ENCODE measurements at regions not wholly inside any gene's neighbourhood (a gene's known extent, or its start where the extent isn't known, plus 50 kb on each side); places are given as distances from the start of the nearest gene placed in this dataset.
A peak's percentile ranks its signal among the peaks of the same experiment; 100 is the strongest.

DNA sequence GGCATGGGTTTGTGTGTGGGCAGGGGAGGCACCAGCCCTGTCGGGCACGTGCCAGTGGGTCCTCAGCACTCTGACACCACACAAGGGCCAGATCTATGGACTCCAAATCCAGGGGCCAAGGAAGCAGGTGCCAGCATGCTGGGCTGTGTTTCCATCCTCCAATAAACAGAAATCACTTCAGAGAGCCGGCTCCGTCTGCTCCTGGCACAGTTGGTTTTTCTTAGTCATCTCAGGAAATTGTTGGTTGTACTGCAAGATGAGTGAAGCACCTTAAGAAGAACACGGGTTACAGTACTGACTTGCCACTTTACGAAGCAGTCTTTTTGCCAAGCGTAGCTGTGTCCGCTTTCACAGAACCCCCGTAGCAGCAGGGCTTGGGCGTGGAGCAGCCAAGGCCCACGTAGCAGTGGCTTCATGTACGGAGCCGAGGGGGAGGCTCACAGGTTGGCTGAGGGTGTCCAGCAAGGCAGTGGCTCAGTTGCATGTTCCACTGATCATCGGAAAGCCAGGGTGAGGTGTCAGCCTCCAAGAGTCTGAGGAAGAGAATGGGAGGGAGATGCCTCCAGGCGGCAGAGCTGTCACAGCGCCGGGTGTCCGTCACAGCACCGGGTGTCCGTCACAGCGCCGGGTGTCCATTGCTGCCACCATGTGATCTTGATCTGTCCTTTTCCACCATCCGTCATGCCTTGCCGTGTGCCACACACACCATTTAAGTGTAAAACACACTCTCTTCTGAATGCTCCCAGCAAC is 314.9 kb downstream of the CTTN start:
- Histone ChIP-seq H3K27me3 (ENCODE audit: control insufficient read depth, insufficient read depth, low read length) (peaks cover 58% of the 10 kb centered on the region), H3K27ac (ENCODE audit: low read length) (no peak overlapping the region), H3K4me3 (ENCODE audit: low read length) (no peak overlapping the region), H3K9me3 (replicated peaks; ENCODE audit: control insufficient read depth, low read depth, low read length) (no peaks in the 10 kb centered on the region), H3K36me3 (ENCODE audit: control insufficient read depth, insufficient read depth, low read length) (no peaks in the 10 kb centered on the region), H3K4me1 (ENCODE audit: control insufficient read depth, insufficient read depth, low read length) (peaks cover 24% of the 10 kb centered on the region)
- DNase-seq: no peak
- 80% methylated on average over 22 of the region's 24 CpGs for WGBS (ENCODE audit: insufficient coverage)

DNA sequence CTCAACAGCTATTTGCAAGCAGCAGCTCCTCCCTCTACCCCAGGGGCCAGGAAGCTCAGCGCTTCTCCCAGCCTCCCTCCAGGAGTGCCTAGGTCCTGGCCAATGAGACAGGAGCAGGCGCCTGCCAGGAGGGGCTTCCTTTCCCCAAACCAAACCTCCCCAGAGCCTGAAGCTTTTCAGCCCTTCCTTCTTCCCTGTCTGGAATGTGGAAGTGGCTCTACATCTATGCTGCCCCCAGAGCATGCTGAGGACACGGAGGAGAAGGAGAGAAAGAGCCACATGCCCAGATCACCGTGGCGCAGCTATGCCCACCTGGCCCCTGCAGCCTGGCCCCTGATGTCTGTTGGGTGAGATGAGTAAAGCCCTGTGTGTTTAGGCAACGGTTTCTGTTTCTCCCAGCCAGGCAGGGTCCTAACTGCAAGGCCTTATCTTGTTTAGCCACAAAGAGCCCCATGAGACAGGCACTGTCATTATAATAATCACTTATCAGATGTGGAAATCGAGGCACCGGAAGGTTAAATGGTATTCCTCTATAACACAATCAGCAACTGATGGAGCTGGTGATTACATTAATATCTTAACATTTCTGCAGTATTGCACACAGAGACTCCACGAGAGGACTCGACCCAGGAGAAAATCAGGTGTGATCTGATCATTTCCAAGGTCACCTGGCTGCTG is 315.8 kb downstream of the CTTN start:
- no peaks in the 10 kb centered on the region for H3K9me3 ChIP-seq (replicated peaks; ENCODE audit: control insufficient read depth, low read depth, low read length)
- no peak overlapping the region for H3K27ac ChIP-seq (ENCODE audit: low read length)
- no peak for DNase-seq
- H3K36me3 ChIP-seq (ENCODE audit: control insufficient read depth, insufficient read depth, low read length): no peaks in the 10 kb centered on the region
- H3K4me1 ChIP-seq (ENCODE audit: control insufficient read depth, insufficient read depth, low read length): peaks cover 24% of the 10 kb centered on the region
- H3K4me3 ChIP-seq (ENCODE audit: low read length): no peak overlapping the region
- WGBS (ENCODE audit: insufficient coverage): 35% methylated on average over 4 of the region's 10 CpGs
- peaks cover 64% of the 10 kb centered on the region for H3K27me3 ChIP-seq (ENCODE audit: control insufficient read depth, insufficient read depth, low read length)

DNA sequence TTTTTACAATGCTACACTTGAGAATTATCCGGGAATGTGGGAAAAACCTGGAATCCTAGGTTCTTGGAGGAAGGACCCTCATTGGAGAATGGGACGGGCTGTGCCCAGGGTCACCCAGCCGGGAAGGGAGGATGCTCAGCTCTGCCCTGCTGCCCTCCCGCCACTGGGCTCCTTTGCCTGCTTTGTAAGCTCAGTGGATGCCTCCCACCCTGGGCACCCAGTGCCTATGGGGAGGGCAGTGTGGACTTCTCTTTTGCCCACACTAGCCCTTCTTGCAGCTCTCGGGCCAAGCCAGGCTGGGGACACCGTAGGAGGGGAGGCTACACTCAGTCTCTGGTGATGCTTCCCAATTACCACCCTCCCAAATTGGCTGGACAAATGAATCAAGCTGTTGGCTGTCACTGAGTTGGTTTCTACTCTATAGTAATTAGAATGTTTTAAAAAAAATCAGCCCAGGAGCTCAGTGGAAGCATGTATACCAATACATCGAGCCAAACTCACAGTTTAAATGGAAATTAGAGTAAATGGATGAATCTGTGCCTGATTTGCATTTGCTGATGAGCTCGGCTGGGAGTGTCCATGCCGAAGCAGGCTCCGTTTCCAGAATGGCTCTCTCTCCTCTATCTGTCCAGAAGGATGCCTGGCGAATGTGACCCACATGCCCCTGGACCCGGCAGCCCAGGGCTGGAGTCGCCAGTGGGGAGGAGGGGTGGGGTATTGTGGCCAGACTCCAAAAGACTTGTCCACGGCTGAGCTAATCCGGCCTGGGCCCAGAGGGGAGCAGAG is 317.0 kb downstream of the CTTN start:
- Histone ChIP-seq H3K4me1 (ENCODE audit: control insufficient read depth, insufficient read depth, low read length) (peaks cover 31% of the 10 kb centered on the region), H3K27ac (ENCODE audit: low read length) (no peak overlapping the region), H3K27me3 (ENCODE audit: control insufficient read depth, insufficient read depth, low read length) (peaks cover 65% of the 10 kb centered on the region), H3K9me3 (replicated peaks; ENCODE audit: control insufficient read depth, low read depth, low read length) (no peaks in the 10 kb centered on the region), H3K36me3 (ENCODE audit: control insufficient read depth, insufficient read depth, low read length) (no peaks in the 10 kb centered on the region), H3K4me3 (ENCODE audit: low read length) (no peak overlapping the region)
- no peak for DNase-seq
- WGBS (ENCODE audit: insufficient coverage): 63% methylated on average over 4 of the region's 15 CpGs

DNA sequence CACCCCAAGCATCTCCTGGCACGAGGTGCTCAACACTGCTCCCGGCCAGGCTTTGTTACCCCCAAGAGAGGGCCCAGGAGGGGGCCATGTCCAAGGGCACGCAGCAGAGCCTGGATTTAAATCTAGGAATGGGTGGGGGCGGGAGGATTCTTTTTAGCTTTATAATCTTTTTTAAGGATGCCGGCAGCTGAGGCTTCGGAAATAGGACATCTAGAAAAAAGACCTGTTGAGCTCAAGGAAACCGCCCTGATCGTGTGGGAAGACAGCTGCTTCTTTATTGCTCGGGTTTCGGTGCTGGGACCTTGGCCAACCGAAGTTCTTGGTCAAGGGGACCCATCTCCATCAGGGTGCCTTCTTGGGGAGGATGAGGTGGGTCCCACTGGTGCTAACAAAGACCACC is 317.9 kb downstream of the CTTN start:
- Histone ChIP-seq H3K4me1 (ENCODE audit: control insufficient read depth, insufficient read depth, low read length) (peaks cover 31% of the 10 kb centered on the region), H3K27ac (ENCODE audit: low read length) (no peak overlapping the region), H3K4me3 (ENCODE audit: low read length) (no peak overlapping the region), H3K9me3 (replicated peaks; ENCODE audit: control insufficient read depth, low read depth, low read length) (no peaks in the 10 kb centered on the region), H3K27me3 (ENCODE audit: control insufficient read depth, insufficient read depth, low read length) (peaks cover 61% of the 10 kb centered on the region), H3K36me3 (ENCODE audit: control insufficient read depth, insufficient read depth, low read length) (no peaks in the 10 kb centered on the region)
- DNase-seq: peak; percentile 12
- WGBS (ENCODE audit: insufficient coverage): 47% methylated on average over 9 of the region's 11 CpGs

DNA sequence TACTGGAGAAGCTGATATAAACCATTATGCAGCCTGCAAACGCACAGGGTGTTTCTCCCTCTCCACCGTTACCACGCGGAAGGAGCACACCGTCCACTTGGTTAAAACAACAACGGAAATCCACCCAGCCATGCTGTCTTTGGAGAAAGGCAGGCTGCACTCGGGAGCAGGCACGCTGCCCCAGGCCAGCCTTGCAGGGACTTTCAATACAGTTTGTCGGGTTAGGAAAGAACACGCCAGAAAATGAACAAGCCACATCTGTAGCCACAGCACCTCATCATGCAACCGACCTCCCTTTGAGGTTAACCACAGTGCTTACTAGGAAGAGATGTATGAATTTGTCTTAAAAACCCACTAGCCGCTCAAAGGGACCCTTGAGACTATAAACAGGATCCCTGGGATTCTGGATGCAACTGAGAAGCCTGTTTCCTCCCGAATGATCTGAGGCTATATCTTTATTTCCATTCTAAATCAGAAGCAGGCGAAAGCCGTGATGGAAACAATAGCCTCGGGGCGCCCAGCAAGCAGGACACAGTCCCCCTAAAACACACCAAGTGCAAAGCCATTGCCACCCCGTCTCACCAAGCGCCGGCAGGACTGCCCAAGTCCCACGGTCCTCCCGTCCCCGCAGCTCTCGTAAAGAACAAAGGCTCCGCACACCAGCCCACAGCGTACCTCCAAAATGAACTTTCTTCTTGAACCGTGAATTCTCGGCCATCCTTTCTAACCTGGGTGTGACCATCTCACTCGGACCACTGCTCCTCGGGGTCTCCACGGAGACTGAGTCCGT is 318.9 kb downstream of the CTTN start:
- peaks cover 58% of the 10 kb centered on the region for H3K27me3 ChIP-seq (ENCODE audit: control insufficient read depth, insufficient read depth, low read length)
- H3K4me3 ChIP-seq (ENCODE audit: low read length): no peak overlapping the region
- H3K9me3 ChIP-seq (replicated peaks; ENCODE audit: control insufficient read depth, low read depth, low read length): no peaks in the 10 kb centered on the region
- WGBS (ENCODE audit: insufficient coverage): 58% methylated on average over 27 of the region's 32 CpGs
- H3K36me3 ChIP-seq (ENCODE audit: control insufficient read depth, insufficient read depth, low read length): no peaks in the 10 kb centered on the region
- no peak overlapping the region for H3K27ac ChIP-seq (ENCODE audit: low read length)
- no peak for DNase-seq
- H3K4me1 ChIP-seq (ENCODE audit: control insufficient read depth, insufficient read depth, low read length): peaks cover 25% of the 10 kb centered on the region

DNA sequence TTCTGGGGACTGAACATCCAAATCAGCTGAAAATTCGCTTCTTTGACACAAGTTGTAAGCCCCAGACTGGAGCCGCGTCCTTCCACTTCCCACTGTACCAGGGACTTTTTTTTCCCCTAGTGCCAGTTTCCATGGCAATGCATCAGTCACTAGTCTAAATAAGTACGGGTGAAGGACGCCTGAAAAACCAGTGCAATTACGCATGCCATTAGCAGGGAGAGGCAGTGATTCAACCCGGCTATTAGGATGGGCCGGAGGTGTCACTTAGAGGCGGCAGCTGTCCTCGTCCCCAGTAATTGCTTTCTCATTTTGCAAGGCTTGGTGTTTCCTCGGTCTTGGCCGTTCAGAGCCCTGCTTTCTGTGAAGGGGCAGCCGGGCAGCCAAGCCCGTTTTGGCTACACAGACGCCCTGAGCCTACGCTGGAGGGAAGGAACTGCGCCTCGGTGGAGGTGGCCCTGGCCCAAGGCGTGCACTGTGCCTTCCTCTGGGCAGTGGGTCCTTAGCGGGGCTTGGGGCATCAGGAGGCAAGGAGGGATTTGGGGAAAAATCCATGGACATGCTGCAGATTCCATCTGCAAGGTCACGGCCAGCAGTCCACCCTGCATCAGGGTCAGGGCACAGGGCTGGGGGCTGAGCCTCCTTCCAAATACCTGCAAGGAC is 319.7 kb downstream of the CTTN start:
- Histone ChIP-seq H3K4me3 (ENCODE audit: low read length) (no peak overlapping the region), H3K27me3 (ENCODE audit: control insufficient read depth, insufficient read depth, low read length) (peaks cover 50% of the 10 kb centered on the region), H3K4me1 (ENCODE audit: control insufficient read depth, insufficient read depth, low read length) (peaks cover 23% of the 10 kb centered on the region), H3K36me3 (ENCODE audit: control insufficient read depth, insufficient read depth, low read length) (no peaks in the 10 kb centered on the region), H3K9me3 (replicated peaks; ENCODE audit: control insufficient read depth, low read depth, low read length) (no peaks in the 10 kb centered on the region), H3K27ac (ENCODE audit: low read length) (no peak overlapping the region)
- WGBS (ENCODE audit: insufficient coverage): 33% methylated on average over 21 of the region's 21 CpGs
- DNase-seq: no peak

DNA sequence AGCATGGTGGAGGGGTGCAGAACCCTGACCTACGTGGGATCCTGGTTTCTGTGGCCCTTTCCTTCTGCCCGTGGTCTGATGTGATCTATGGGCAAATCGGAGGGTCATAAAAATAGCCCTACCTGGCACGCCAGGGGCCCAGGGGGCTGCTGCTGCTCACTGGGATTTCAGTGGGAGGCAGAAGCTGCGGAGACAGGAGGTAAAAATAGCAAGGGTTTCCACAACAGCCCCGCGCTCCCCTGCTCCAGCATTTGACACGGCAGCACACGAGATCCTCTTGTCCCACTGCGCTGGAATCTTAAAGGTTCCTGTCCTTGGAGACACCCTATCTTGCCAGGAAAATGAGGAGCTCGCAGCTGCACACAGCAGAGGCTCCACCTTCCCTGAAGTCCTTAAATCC is 321.2 kb downstream of the CTTN start:
- 52% methylated on average over 10 of the region's 11 CpGs for WGBS (ENCODE audit: insufficient coverage)

DNA sequence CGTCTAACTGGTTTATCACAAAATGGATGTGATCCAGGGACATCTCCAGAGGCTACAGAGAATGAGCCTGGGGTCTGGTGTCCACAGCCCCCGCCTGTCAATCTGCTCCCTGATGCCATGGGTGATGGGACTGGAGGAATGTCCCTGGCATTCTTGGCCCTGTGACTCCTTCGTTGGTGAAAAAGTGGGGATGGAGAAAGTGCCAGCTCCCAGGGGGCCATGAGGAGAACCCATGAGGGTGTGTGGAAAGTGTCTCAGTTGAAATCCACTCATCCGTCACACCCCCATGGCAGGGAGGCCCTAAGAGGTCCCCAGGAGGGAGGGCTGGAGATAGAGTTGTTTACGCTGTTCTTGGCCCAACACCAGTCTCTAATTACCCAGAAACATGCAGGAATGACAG is 322.0 kb downstream of the CTTN start:
- peaks cover 39% of the 10 kb centered on the region for H3K27me3 ChIP-seq (ENCODE audit: control insufficient read depth, insufficient read depth, low read length)
- H3K4me3 ChIP-seq (ENCODE audit: low read length): no peak overlapping the region
- no peaks in the 10 kb centered on the region for H3K36me3 ChIP-seq (ENCODE audit: control insufficient read depth, insufficient read depth, low read length)
- DNase-seq: no peak
- H3K9me3 ChIP-seq (replicated peaks; ENCODE audit: control insufficient read depth, low read depth, low read length): no peaks in the 10 kb centered on the region
- WGBS (ENCODE audit: insufficient coverage): 81% methylated on average over 2 of the region's 5 CpGs
- H3K4me1 ChIP-seq (ENCODE audit: control insufficient read depth, insufficient read depth, low read length): peaks cover 23% of the 10 kb centered on the region
- no peak overlapping the region for H3K27ac ChIP-seq (ENCODE audit: low read length)

More for the DNA sequence above, 321.2 kb downstream of the CTTN start:
- Histone ChIP-seq H3K27me3 (ENCODE audit: control insufficient read depth, insufficient read depth, low read length) (peaks cover 40% of the 10 kb centered on the region), H3K9me3 (replicated peaks; ENCODE audit: control insufficient read depth, low read depth, low read length) (no peaks in the 10 kb centered on the region), H3K36me3 (ENCODE audit: control insufficient read depth, insufficient read depth, low read length) (no peaks in the 10 kb centered on the region), H3K4me1 (ENCODE audit: control insufficient read depth, insufficient read depth, low read length) (peaks cover 23% of the 10 kb centered on the region), H3K4me3 (ENCODE audit: low read length) (no peak overlapping the region), H3K27ac (ENCODE audit: low read length) (no peak overlapping the region)
- no peak for DNase-seq

DNA sequence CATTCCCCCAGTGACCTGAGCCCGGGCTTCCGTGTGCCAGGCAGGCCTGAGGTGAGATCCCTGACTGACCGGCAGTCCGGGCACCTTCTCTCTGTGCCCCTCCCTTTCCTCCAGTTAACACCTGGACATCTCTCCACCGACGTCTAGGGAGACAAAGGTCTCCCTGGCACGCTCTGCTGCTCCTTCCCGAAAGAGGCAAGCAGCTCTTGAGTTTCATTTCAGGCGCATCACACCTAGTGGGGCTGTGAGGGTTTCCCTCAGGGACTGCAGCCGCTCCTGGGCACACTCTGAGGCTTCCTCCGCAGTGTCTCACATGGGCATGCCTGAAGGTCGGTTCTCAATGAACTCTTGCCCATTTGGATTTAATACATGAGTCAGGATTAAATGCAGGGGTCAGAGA is 322.7 kb downstream of the CTTN start:
- no peak for DNase-seq
- Histone ChIP-seq H3K27me3 (ENCODE audit: control insufficient read depth, insufficient read depth, low read length) (peaks cover 37% of the 10 kb centered on the region), H3K9me3 (replicated peaks; ENCODE audit: control insufficient read depth, low read depth, low read length) (no peaks in the 10 kb centered on the region), H3K27ac (ENCODE audit: low read length) (no peak overlapping the region), H3K36me3 (ENCODE audit: control insufficient read depth, insufficient read depth, low read length) (no peaks in the 10 kb centered on the region), H3K4me3 (ENCODE audit: low read length) (no peak overlapping the region), H3K4me1 (ENCODE audit: control insufficient read depth, insufficient read depth, low read length) (peaks cover 23% of the 10 kb centered on the region)
- 91% methylated on average over 7 of the region's 12 CpGs for WGBS (ENCODE audit: insufficient coverage)
